Small intestine (tissue), 7 donors: ENCODE measurements at regions not wholly inside any gene's neighbourhood (a gene's known extent, or its start where the extent isn't known, plus 50 kb on each side); places are given as distances from the start of the nearest gene placed in this dataset.

ENCODE experiments used
- DNase-seq, 2 donors: peaks; one replicate each; pipeline versions ENCODE4 v3.0.0 to v3.0.0-alpha.2; 2013
- FAIRE-seq: peaks from 2 replicates; lab custom pipeline; 2012; peaks lifted over from hg19 to GRCh38; lab: Jason Lieb, UNC
- H3K27ac ChIP-seq, 3 donors: one replicate each; pipeline ENCODE4 v1.5.1; 2013; ENCODE audit warnings: low read length in 2 of 3, mild to moderate bottlenecking in 2 of 3, control low read depth in 1 of 3, inconsistent platforms in 1 of 3, low read depth in 1 of 3, moderate library complexity in 1 of 3
- H3K27me3 ChIP-seq, 3 donors: one replicate each; pipeline ENCODE4 v1.6.1; 2013; ENCODE audit warnings: low read length in 3 of 3, inconsistent platforms in 1 of 3; ENCODE audit not compliant: control insufficient read depth in 3 of 3, insufficient read depth in 3 of 3
- H3K36me3 ChIP-seq, 3 donors: one replicate each; pipeline ENCODE4 v1.6.1; 2013; ENCODE audit warnings: low read length in 3 of 3, inconsistent platforms in 1 of 3, low read depth in 1 of 3, mild to moderate bottlenecking in 1 of 3, moderate library complexity in 1 of 3; ENCODE audit not compliant: control insufficient read depth in 3 of 3, insufficient read depth in 2 of 3
- H3K4me1 ChIP-seq, 3 donors: one replicate each; pipeline ENCODE4 v1.6.1; 2013; ENCODE audit warnings: low read length in 2 of 3, inconsistent platforms in 1 of 3, low read depth in 1 of 3, mild to moderate bottlenecking in 1 of 3, moderate library complexity in 1 of 3; ENCODE audit not compliant: control insufficient read depth in 3 of 3, insufficient read depth in 2 of 3
- H3K4me3 ChIP-seq, 3 donors: one replicate each; pipeline ENCODE4 v1.5.1; 2013; ENCODE audit warnings: low read length in 3 of 3, control low read depth in 1 of 3, inconsistent platforms in 1 of 3, low read depth in 1 of 3, mild to moderate bottlenecking in 1 of 3, moderate library complexity in 1 of 3
- H3K9me3 ChIP-seq, 2 donors: one replicate each; pipeline ENCODE4 v1.6.1; 2013; ENCODE audit warnings: low read depth in 1 of 2, low read length in 1 of 2; ENCODE audit not compliant: control insufficient read depth in 2 of 2, insufficient read depth in 1 of 2
- WGBS, 3 donors: extraction: QIAGEN DNeasy Blood & Tissue Kit; methylation state at CpG; one replicate each; pipeline ENCODE4 v1.1.7; 2013; 5-methylcytosine and 5-hydroxymethylcytosine counted together
- donor health status: healthy with polysubstance abuse.
- donor health status: control.
- donor health status: control.
- donor health status: Bipolar disorder and iron deficiency.
- donor health status: healthy.

DNA sequence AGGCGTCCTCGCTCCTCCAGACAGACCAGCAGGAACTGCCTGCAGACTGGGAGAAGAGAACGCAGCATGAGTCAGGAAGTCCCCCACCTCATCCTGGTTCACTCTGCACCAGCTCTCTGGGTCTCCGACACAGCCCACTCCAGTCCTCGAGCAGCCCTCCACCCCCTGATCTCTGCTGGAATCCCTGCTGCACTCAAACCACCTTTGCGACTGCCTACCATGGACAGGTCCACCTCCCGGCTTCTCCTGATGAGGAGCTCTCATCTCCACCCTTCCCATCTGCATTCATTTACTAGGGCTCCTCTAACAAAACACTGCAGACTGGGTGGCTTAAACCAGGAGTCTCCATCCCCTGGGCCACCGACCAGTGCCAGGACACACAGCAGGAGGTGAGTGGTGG is 202.3 kb upstream of the IGF1R start:
- H3K4me1 ChIP-seq, result no peaks in the 10 kb centered on the region
- DNase-seq, result no peak
- no peak overlapping the region for H3K27ac ChIP-seq
- FAIRE-seq, result no peak
- H3K9me3 ChIP-seq, result no peaks in the 10 kb centered on the region
- H3K36me3 ChIP-seq, result no peaks in the 10 kb centered on the region
- no peak overlapping the region for H3K4me3 ChIP-seq
- H3K27me3 ChIP-seq, result no peaks in the 10 kb centered on the region
- WGBS, 3 donors, result 82 to 87% (median 85%) methylated on average over 8 of the region's 8 CpGs

DNA sequence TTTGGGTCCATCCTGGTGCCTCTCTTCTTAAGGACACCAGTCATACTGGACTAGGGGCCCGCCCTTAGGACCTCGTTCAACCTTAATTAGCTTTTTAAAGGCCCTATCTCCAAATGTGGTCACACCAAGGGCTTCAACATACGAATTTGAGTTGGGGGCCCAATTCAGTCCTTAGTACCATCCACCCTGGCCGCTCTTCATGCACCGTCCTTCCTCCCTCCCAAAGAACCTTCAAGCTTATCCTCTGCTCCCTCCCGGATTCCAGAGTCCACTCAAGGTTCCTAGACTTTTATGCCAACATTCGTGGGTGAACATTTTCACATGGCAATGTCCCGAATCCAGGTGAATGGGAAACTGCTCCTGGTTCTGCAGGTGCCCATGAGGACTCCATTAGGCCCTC is 201.3 kb upstream of the IGF1R start:
- H3K36me3 ChIP-seq, result no peaks in the 10 kb centered on the region
- DNase-seq (no peak), FAIRE-seq (no peak)
- no peaks in the 10 kb centered on the region for H3K27me3 ChIP-seq
- H3K4me1 ChIP-seq, result no peaks in the 10 kb centered on the region
- 68 to 79% (median 79%) methylated on average over 8 of the region's 8 CpGs for WGBS, 3 donors
- H3K9me3 ChIP-seq, result no peaks in the 10 kb centered on the region
- H3K27ac ChIP-seq, result no peak overlapping the region
- no peak overlapping the region for H3K4me3 ChIP-seq

DNA sequence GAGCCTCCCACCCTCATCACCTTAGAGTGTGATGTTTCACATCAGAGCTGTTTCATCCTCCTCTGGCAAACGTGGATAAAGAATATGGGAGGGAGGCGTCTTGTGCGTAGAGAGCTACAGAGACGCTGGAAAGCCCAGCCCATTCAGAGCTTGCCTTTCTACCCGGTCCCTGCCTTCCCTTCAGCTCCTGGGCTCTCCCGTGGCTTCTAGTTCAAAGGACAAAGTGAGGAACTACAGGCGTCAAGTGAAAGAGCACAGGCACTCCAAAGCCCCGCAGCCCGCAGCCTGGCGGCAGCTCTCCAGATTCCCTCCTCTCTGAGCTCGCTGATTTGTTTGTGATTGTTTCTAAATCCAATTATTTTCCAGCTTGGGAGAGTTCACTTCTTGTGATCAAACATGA is 197.1 kb upstream of the IGF1R start:
- no peak for DNase-seq

DNA sequence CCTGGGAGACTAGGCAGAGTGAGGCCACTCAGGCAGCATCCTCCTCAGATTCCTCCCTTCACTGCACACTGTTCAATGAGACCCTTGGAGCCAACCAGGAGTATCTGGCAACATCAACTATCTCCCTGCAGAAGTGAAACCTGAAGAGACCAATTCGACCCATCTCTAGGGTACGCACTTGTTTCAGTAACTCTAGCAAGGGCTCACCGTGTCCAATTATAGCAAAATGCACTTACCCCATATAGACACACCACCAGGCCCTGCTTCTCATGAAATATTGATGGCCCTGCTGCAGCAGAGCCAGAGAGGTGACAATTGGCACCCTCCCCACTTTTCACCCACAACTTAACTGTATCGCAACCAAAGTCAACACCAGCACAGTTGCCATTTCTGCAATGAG is 196.1 kb upstream of the IGF1R start:
- H3K4me1 ChIP-seq, result no peaks in the 10 kb centered on the region
- no peaks in the 10 kb centered on the region for H3K9me3 ChIP-seq
- H3K27me3 ChIP-seq, result no peaks in the 10 kb centered on the region
- H3K4me3 ChIP-seq, result no peak overlapping the region
- H3K36me3 ChIP-seq, result no peaks in the 10 kb centered on the region
- no peak for FAIRE-seq
- no peak for DNase-seq
- whole genome bisulfite sequencing, 3 donors, result 90 to 93% (median 90%) methylated on average over 4 of the region's 4 CpGs
- no peak overlapping the region for H3K27ac ChIP-seq

More for the DNA sequence above, 197.1 kb upstream of the IGF1R start:
- Histone ChIP-seq H3K4me3 (no peak overlapping the region), H3K27ac (no peak overlapping the region), H3K9me3 (no peaks in the 10 kb centered on the region), H3K36me3 (no peaks in the 10 kb centered on the region), H3K27me3 (no peaks in the 10 kb centered on the region), H3K4me1 (no peaks in the 10 kb centered on the region)
- 75 to 86% (median 78%) methylated on average over 11 of the region's 11 CpGs for WGBS, 3 donors
- no peak for FAIRE-seq

DNA sequence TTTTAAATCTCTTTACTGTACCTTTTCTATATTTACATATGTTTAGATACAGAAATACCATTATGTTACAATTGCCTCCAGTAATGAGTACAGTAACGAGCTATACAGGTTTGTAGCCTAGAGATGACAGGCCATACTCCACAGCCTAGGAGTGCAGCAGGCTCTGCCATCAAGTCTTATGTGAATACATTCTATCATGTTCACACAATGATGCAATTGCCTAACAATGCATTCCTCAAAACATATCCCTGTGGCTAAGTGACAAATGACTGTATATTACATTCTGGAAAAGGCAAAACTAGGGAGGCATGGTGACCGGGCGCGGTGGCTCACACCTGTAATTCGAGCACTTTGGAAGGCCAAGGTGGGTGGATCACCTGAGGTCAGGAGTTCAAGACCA is 192.4 kb upstream of the IGF1R start:
- FAIRE-seq, result no peak
- no peak for DNase-seq
- Histone ChIP-seq H3K4me3 (no peak overlapping the region), H3K36me3 (no peaks in the 10 kb centered on the region), H3K9me3 (no peaks in the 10 kb centered on the region), H3K27me3 (peaks cover 0 to 2% (median 0%) of the 10 kb centered on the region in 3 donors), H3K4me1 (no peaks in the 10 kb centered on the region), H3K27ac (no peak overlapping the region)
- 88 to 91% (median 90%) methylated on average over 5 of the region's 5 CpGs for WGBS, 3 donors

DNA sequence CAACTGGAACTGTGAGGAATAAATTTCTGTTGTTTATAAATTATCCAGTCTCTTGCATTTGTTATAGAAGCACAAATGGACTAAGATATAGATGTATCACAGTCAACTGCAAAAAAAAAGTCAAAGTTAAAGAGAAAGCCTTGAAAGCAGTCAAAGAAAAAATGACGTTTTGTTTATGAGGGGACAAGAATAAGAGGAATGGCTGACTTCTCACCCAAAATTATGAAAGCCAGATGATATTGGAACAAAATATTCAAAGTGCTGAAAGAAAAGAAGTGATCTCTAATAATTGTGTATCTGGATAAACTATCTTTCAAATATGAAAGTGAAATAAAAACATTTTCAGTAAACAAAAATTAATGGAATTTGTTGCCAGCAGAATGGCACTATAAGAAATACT is 171.8 kb upstream of the IGF1R start:
- peaks cover 0 to 13% of the 10 kb centered on the region in 2 donors for H3K9me3 ChIP-seq
- DNase-seq (no peak), FAIRE-seq (no peak)
- H3K27me3 ChIP-seq, result no peaks in the 10 kb centered on the region
- WGBS, 3 donors, result 66 to 80% (median 70%) methylated on average over 1 of the region's 1 CpG
- no peak overlapping the region for H3K27ac ChIP-seq
- H3K4me1 ChIP-seq, result no peaks in the 10 kb centered on the region
- H3K4me3 ChIP-seq, result no peak overlapping the region
- no peaks in the 10 kb centered on the region for H3K36me3 ChIP-seq

DNA sequence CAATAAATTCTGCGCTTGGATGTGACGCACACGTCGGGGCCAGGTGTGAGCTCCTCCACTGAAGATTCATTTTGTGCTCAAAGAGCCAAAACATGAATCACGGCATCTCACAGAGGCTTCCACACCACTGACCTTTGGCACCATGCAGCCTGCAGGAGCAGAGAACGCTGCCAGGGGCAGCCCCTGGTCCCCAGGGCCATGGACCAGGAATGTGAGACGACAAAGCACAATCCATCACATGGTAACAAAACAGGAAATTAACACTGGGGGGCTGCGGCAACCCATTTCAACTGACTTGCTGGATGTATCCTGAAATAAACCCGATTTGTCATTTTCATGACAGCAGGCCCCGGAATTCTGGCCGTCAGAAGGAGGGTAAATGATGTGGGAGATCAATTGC is 167.5 kb upstream of the IGF1R start:
- no peak overlapping the region for H3K27ac ChIP-seq
- H3K9me3 ChIP-seq, result peaks cover 0 to 7% of the 10 kb centered on the region in 2 donors
- H3K27me3 ChIP-seq, result no peaks in the 10 kb centered on the region
- no peak overlapping the region for H3K4me3 ChIP-seq
- 68 to 87% (median 85%) methylated on average over 11 of the region's 11 CpGs for WGBS, 3 donors
- no peak for DNase-seq
- H3K4me1 ChIP-seq, result no peaks in the 10 kb centered on the region
- no peak for FAIRE-seq
- no peaks in the 10 kb centered on the region for H3K36me3 ChIP-seq

DNA sequence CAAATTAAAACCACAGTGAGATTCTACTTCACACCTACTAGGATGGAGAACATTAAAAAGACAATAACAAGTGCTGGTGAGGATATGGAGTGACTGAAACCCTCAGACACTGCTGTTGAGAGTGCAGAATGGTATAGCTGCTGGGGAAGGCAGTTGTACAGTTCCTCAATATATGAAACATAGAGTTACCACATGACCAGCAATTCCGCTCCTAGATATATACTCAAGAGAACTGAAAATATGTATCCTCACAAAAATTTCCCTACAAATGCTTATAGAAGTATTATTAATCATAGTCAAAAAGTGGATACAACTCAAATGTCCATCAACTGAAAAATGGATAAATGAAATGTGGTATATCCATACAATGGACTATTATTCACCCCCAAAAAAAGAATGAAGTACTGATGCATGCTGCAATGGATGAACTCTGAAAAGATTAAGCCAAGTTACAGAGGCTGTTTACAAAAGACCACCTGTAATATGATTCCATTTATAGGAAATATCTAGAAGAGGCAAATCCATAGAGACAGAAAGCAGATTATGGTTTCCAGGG is 164.7 kb upstream of the IGF1R start:
- WGBS, 3 donors, result 98 to 100% (median 100%) methylated on average over 1 of the region's 1 CpG
- Histone ChIP-seq H3K4me1 (no peaks in the 10 kb centered on the region), H3K4me3 (no peak overlapping the region), H3K27ac (no peak overlapping the region), H3K36me3 (no peaks in the 10 kb centered on the region), H3K27me3 (no peaks in the 10 kb centered on the region), H3K9me3 (no peaks in the 10 kb centered on the region)
- DNase-seq (no peak), FAIRE-seq (no peak)

DNA sequence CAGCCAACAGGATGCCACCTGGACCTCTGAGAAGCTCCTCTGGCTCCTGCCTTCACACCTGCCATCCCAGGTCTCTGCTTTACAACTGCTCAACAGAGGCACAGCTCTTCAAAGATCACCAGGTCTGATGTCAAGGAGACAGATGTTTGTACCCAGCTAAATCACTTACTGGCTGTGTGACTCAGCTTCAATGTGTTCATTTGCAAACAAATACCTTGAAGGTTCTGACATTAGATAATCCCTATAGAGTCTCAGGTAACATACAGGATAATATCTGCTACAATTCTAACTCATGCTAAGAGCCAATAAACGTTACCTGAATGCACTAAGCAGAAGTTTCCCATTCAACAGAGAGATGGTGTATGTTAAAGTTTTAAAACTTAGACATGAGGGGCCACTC is 163.4 kb upstream of the IGF1R start:
- Histone ChIP-seq H3K36me3 (no peaks in the 10 kb centered on the region), H3K27ac (no peak overlapping the region), H3K27me3 (no peaks in the 10 kb centered on the region), H3K4me3 (no peak overlapping the region), H3K9me3 (no peaks in the 10 kb centered on the region), H3K4me1 (no peaks in the 10 kb centered on the region)
- DNase-seq (no peak), FAIRE-seq (no peak)
- WGBS, 3 donors, result 64 to 70% (median 65%) methylated on average over 1 of the region's 1 CpG
